ENCODE measurements at regions not wholly inside any gene's neighbourhood (a gene's known extent, or its start where the extent isn't known, plus 50 kb on each side); places are given as distances from the start of the nearest gene placed in this dataset.

- TF ChIP-seq CTCF (optimal IDR thresholded peaks at IDR 0.05 in 1 of 3, IDR thresholded peaks at IDR 0.05 in 1 of 3, conservative IDR thresholded peaks at IDR 0.05 in 1 of 3; ENCODE audit: extremely low read depth in 1 of 3, insufficient read depth in 2 of 3, low read length in 3 of 3) = no peak
- TF ChIP-seq EZH2 (IDR thresholded peaks at IDR 0.05; ENCODE audit: low read length) = no peak
Measured at GRCh38 chr5:14980698-14981097, 109.1 kb upstream of the ANKH start.
